Dendritic cell treated with granulocyte-macrophage colony-stimulating factor and Interleukin-4, amounts not matched to agents 40 ng/mL and 50 ng/mL, for 4 days (primary cell): ENCODE measurements at regions not wholly inside any gene's neighbourhood (a gene's known extent, or its start where the extent isn't known, plus 50 kb on each side); places are given as distances from the start of the nearest gene placed in this dataset.
A peak's percentile ranks its signal among the peaks of the same experiment; 100 is the strongest.
"Not testable (repeated sequence)": the region's sequence is repeated elsewhere in the genome, so short reads cannot be mapped to it uniquely, and the experiment has no call there.

Experiments used
- H3K27ac Mint-ChIP-seq: one replicate; pipeline ENCODE4 v1.8.0; 2022; ENCODE audit warnings: mild to moderate bottlenecking, mixed read lengths
- H3K27me3 Mint-ChIP-seq: one replicate; pipeline ENCODE4 v1.8.0; 2022; ENCODE audit warnings: mild to moderate bottlenecking, mixed read lengths
- H3K36me3 Mint-ChIP-seq: one replicate; pipeline ENCODE4 v1.8.0; 2022; ENCODE audit warnings: low read depth, mixed read lengths
- H3K4me1 Mint-ChIP-seq: one replicate; pipeline ENCODE4 v1.8.0; 2022; ENCODE audit warnings: low read depth, mixed read lengths
- H3K4me3 Mint-ChIP-seq: one replicate; pipeline ENCODE4 v1.8.0; 2022; ENCODE audit warnings: mild to moderate bottlenecking, moderate library complexity, mixed read lengths
- H3K9me3 Mint-ChIP-seq: one replicate; pipeline ENCODE4 v1.8.0; 2022; ENCODE audit warnings: mixed read lengths
- intact Hi-C: fragments of 100-400 bp; cut with micrococcal nuclease; formaldehyde crosslinking; loops from one replicate; pipeline ENCODE4 v1.15.0; 2022

DNA sequence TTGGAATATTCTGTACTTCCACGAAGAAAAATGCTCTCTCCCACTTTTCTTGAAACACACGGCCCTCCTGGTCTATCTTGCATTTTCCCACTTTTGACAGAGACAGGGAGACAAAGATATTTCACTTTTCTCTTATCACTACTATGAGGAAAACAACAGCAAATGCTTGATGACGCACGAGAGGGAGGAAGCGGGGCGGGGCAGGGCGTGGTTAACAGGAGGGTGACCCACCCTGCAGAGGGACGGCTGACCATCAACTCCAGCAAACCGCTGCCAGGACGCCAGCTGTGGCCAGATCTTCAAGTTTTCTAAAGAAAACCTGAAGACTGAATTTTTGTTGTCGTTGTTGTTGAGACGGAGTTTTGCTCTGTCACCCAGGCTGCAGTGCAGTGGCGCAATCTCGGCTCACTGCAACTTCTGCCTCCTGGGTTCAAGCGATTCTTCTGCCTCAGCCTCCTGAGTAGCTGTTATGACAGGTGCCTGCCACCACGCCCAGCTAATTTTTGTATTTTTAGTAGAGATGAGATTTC is 63.8 kb downstream of the NSUN5 start:
- H3K36me3 Mint-ChIP-seq, H3K4me1 Mint-ChIP-seq, H3K27me3 Mint-ChIP-seq, H3K9me3 Mint-ChIP-seq, H3K4me3 Mint-ChIP-seq, H3K27ac Mint-ChIP-seq, intact Hi-C loops: not testable (repeated sequence)

DNA sequence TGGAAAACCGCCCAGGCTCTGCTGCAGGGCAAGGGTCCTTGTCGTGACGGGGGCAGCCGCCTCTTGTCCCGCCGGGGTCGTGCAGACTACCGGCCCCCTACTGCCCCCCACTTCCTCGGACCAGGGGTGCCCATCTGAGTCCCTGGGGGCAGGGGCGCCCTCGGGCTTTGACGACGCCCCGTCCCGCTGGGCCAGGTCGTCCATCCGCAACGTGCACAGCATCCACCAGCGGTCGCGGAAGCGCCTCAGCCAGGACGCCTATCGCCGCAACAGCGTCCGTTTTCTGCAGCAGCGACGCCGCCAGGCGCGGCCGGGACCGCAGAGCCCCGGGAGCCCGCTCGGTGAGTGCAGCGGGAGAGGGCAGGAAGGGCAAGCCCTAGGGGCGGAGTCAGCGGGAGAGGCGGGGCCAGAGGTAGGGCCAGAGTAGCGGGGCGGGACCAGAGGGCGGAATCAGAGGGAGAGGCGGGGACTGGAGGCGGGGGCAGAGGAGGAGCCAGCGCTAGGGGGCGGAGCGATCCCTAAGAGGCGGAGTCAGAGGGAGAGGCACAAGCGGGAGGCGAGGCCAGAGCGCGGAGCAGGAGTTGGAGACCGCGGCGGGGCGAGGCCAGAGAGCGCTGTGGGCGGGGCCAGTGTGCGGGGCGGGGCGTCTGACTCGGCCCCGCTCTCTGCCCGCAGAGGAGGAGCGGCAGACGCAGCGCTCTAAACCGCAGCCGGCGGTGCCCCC is 73.5 kb downstream of the NSUN5 start:
- H3K27me3 Mint-ChIP-seq, H3K9me3 Mint-ChIP-seq, H3K27ac Mint-ChIP-seq, H3K4me3 Mint-ChIP-seq, intact Hi-C loops, H3K36me3 Mint-ChIP-seq, H3K4me1 Mint-ChIP-seq: not testable (repeated sequence)

DNA sequence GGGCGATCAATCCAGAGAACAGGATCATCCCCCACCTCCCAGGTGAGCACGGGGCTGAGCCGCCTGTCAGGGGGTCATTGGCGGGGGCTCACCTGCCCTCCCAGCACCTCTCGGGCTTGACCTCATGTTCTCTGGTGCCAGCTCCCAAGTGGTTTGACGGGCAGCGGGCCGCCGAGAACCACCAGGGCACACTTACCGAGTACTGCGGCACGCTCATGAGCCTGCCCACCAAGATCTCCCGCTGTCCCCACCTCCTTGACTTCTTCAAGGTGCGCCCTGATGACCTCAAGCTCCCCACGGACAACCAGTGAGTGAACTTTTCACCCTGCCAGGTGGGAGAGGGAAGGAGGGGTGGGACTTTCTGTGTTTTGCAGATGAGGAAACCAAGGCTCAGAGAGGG is 82.9 kb downstream of the NSUN5 start:
- intact Hi-C loops, H3K36me3 Mint-ChIP-seq: not testable (repeated sequence)

DNA sequence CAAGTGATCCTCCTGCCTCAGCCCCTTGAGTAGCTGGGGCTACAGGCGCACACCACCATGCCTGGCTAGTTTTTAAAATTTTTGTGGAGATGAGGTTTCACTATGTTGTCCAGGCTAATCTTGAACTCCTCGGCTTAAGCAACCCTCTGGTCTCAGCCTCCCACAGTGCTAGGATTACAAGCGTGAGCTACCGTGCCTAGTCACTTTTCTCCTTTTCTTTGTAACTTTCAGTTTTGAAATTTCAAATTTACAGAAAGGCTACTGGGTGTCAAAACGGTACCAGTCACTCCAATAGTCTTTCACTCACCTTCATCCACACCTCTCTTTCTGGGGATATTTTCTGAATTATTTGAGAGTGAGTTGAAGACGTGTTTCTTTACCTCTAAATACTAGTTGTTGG is 86.9 kb downstream of the NSUN5 start:
- H3K9me3 Mint-ChIP-seq, intact Hi-C loops: not testable (repeated sequence)

More for the DNA sequence above, 82.9 kb downstream of the NSUN5 start:
- H3K27ac Mint-ChIP-seq, H3K27me3 Mint-ChIP-seq, H3K4me3 Mint-ChIP-seq, H3K9me3 Mint-ChIP-seq, H3K4me1 Mint-ChIP-seq: not testable (repeated sequence)

DNA sequence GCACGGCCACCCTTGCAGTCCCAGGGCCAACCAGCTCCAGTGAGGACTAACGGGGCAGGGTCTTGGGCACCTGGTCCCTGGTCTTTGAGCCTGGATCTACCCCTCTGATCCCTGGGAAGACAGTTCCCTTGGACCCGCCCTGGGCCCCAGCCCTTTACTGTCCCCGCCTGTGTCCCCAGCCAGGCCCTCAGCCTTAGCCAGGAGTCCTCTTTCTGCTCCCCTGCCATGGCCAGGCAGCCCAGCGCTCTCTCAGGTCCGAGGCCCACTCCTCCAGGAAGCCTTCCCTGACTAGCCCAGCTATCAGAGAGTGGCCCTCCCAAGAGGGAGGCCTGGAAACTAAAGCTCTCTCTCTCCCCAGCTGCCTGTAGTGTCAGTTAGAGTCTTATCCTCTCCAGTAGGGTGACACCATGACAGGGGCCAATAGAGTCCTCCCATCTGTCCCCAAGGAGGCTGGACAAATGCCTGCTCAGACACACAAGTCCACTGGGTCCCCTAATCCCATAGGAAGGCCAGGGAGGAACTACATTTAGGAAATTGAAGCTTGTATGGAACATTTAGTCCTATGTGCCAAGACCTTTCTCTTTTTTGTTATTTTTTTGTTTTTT is 87.8 kb downstream of the NSUN5 start:
- H3K27me3 Mint-ChIP-seq, intact Hi-C loops, H3K4me1 Mint-ChIP-seq, H3K9me3 Mint-ChIP-seq, H3K36me3 Mint-ChIP-seq, H3K27ac Mint-ChIP-seq, H3K4me3 Mint-ChIP-seq: not testable (repeated sequence)

More for the DNA sequence above, 86.9 kb downstream of the NSUN5 start:
- not testable (repeated sequence) for H3K27ac Mint-ChIP-seq, H3K27me3 Mint-ChIP-seq, H3K4me3 Mint-ChIP-seq, H3K36me3 Mint-ChIP-seq, H3K4me1 Mint-ChIP-seq

DNA sequence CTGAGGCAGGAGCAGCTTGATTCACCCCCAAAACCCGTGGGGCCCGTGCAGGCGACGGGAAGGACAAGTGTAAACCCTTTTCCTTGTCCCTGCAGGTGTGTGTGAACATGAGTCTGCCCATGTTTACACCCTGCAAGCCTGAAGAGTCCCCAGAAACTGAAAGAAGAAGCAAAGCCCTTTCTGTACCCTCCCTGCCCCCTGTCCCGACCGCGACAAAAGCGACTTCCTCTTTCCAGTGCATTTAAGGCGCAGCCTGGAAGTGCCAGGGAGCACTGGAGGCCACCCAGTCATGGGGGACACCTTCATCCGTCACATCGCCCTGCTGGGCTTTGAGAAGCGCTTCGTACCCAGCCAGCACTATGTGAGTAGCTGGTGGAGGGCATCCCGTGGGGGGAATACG is 88.3 kb downstream of the NSUN5 start:
- H3K4me1 Mint-ChIP-seq, intact Hi-C loops, H3K9me3 Mint-ChIP-seq: not testable (repeated sequence)

DNA sequence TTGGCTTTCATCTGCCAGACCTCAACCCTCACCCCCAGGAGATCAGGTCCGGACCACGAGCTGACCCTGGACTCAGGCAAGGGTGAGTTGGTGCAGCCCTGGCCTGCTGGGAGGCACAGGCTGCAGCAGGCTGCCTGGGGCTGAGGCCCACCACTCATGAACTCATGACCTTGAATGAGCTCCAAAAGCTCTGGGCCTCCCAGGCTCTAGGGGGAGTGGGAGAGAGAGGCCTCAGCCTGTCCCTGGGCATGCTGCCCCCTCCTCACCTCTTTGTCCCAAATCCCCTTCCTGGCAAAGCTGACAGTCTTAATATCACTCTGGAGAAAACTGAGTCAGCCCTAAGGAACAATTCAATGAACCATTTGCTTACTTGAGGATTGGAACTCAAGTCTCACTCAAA is 89.8 kb downstream of the NSUN5 start:
- H3K4me1 Mint-ChIP-seq, H3K36me3 Mint-ChIP-seq, H3K27me3 Mint-ChIP-seq, H3K4me3 Mint-ChIP-seq, H3K9me3 Mint-ChIP-seq, H3K27ac Mint-ChIP-seq, intact Hi-C loops: not testable (repeated sequence)

More for the DNA sequence above, 88.3 kb downstream of the NSUN5 start:
- not testable (repeated sequence) for H3K36me3 Mint-ChIP-seq, H3K27me3 Mint-ChIP-seq, H3K4me3 Mint-ChIP-seq, H3K27ac Mint-ChIP-seq

DNA sequence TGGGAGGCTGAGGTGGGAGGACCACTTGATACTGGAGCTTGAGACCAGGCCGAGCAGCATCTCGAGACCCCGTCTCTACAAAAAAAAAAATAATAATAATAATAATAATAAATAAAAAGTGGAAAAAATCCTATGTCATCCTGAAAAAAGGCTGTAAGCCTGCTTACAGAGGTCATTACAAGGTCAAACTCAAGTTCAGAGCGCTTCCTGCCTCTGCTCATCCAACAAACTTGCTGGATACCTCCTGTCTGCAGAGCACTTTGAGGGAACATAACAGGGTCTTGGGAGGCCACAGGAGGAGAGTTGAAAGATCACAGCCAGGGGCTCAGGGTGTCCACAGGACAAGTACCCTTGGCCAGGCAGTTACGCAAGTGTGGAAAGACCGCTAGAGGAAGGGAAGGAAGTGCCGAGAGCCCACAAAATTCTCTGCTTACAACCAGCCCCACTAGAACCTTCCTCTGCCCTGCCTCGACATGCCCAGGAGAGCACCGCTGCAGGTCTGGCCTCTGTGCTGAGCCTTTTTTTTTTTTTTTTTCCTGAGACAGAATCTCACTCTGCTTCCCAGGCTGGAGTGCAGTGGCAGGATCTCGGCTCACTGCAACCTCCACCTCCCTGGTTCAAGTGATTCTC is 92.5 kb downstream of the NSUN5 start:
- H3K9me3 Mint-ChIP-seq, intact Hi-C loops, H3K27ac Mint-ChIP-seq, H3K4me3 Mint-ChIP-seq, H3K27me3 Mint-ChIP-seq, H3K36me3 Mint-ChIP-seq, H3K4me1 Mint-ChIP-seq: not testable (repeated sequence)

DNA sequence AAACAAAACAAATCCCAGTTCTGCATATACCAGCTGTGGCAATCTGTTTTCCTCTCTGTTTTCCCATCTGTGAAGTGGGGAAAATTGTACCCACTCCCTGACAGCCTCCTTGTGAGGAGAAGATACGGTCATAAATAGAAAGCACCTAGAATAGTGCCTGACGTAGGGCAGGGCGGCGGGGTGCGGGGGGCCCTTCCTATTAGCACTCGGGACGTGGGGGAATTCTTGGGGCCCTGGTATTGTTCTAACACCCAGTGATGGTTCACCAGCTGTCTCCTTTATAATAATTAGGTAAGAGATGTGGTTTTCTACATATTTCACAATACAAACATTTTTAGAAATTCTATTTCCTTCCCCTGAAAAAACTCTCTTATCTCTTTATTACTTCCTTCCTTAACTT is 93.4 kb downstream of the NSUN5 start:
- intact Hi-C loops, H3K4me3 Mint-ChIP-seq, H3K4me1 Mint-ChIP-seq, H3K9me3 Mint-ChIP-seq, H3K27ac Mint-ChIP-seq, H3K36me3 Mint-ChIP-seq, H3K27me3 Mint-ChIP-seq: not testable (repeated sequence)

DNA sequence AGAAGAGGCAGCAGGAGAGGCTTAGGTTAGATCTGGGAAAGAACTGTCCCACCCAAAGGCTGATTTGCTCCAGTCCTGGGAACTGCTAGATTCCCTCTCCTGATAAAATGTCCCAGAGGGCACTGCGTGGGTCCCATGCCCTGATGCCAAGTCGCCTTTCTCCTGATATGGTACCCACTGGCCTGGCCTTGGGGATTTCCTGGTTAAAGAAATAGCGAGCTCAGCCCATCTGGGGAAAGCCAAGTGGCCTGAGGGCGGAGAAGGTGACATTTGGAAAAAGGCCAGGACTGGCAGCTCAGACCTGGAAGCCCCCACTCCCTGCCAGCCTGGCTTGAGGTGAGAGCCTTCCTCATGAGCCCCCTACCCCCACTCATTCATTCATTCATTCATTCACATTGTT is 94.2 kb downstream of the NSUN5 start:
- intact Hi-C loops, H3K27me3 Mint-ChIP-seq, H3K4me1 Mint-ChIP-seq, H3K4me3 Mint-ChIP-seq, H3K9me3 Mint-ChIP-seq, H3K27ac Mint-ChIP-seq, H3K36me3 Mint-ChIP-seq: not testable (repeated sequence)

DNA sequence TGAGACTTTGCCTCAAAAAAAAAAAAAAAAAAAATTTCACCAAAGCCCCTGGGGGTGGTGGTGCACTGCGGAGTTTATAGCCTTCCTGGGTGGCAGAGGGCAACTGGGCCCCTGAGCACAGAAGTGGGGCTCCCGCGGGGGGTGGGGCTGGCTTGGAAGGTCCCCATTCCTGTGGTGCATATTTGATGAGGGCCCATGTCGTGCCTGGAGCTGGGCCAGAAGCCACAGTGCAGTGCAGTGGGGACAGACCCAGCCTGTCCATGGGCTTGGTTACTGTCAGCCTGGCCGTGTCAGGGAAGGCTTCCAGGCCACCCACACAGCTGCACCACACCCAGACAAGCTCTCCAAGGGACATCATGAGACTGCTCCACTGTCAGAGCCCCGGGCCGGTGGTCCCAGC is 95.5 kb downstream of the NSUN5 start:
- H3K4me3 Mint-ChIP-seq, H3K27me3 Mint-ChIP-seq, H3K36me3 Mint-ChIP-seq, H3K4me1 Mint-ChIP-seq, H3K9me3 Mint-ChIP-seq, intact Hi-C loops: not testable (repeated sequence)
- H3K27ac Mint-ChIP-seq, result peak overlapping the region; percentile 59

DNA sequence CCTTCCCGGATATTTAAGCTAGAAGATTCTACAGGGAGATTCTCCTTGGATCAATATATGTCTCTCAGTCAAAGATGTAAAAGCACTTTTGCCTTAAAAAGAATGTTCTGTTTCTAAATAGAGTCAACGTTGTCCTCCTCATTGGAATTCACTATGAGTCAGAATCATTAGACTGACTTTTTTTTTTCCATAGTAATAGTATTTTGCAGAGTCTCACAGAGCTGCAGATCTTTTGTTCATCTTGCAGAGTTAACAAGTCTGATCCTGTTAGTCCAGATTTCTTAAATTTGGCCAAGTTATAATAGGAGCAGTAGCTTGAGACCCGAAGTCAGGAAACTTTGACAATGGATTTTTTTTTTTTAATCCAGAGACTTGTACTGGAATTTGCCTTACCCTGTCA is 103.0 kb downstream of the NSUN5 start:
- intact Hi-C loops, H3K9me3 Mint-ChIP-seq, H3K36me3 Mint-ChIP-seq, H3K27me3 Mint-ChIP-seq, H3K4me3 Mint-ChIP-seq, H3K4me1 Mint-ChIP-seq, H3K27ac Mint-ChIP-seq: not testable (repeated sequence)

DNA sequence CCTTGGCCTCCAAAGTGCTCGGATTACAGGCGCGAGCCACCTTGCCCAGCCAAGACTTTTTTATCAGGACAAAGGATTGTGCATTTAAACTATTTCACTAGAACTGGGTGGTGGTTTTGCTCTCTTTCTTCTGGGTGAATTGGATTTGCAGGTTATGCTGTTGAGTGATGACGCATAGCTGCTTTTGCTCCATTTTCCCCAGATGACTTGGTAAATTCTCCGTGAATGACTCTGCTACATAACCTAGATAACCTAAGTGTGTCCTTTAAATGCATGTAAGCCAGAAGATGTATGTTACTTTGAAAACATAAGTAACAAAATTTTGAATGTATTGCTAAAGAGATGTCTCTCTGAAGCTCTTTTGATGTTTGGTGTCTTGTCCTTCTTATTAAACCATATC is 103.7 kb downstream of the NSUN5 start:
- H3K27ac Mint-ChIP-seq, H3K4me3 Mint-ChIP-seq, H3K9me3 Mint-ChIP-seq, H3K4me1 Mint-ChIP-seq, intact Hi-C loops, H3K36me3 Mint-ChIP-seq, H3K27me3 Mint-ChIP-seq: not testable (repeated sequence)

DNA sequence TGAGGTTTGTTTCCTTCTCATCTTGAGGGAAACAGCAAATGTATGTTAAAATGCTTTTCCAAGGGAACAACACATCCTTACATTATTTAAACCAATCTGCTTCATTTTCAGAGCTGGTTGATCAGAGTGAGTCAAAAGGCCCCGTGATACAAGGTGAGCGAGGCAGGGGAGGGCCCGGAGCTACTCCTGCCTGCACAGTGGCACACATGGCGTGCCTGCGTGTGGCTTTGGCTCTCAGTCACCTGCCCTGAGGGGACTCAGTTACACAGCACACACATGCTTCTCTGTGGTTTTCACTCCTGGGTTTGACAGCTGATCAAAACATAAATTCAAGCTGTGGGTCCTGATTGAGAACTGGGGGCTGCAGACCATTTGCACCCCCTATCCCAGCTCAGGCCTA is 105.3 kb downstream of the NSUN5 start:
- H3K4me3 Mint-ChIP-seq, H3K27me3 Mint-ChIP-seq, H3K9me3 Mint-ChIP-seq, intact Hi-C loops, H3K27ac Mint-ChIP-seq, H3K36me3 Mint-ChIP-seq, H3K4me1 Mint-ChIP-seq: not testable (repeated sequence)

DNA sequence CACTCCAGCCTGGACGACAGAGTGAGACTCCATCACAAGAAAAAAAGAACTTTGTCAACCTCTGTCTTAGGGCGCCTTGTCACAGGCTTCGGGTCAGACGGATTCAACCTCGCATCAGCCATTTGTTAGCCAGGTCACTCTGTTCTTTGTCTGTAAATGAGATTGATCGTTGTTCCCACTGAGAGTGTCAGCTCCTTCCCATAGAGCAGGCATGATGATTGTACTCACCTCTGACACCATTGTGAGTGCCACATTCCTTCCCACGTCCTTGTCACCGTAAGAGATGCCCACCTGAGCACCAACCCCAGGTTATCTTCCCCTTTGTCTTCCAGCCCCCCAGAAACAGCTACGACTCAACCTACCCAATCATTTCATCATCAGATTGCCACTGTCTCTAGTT is 107.4 kb downstream of the NSUN5 start:
- H3K27me3 Mint-ChIP-seq, intact Hi-C loops, H3K36me3 Mint-ChIP-seq, H3K9me3 Mint-ChIP-seq, H3K4me3 Mint-ChIP-seq, H3K4me1 Mint-ChIP-seq, H3K27ac Mint-ChIP-seq: not testable (repeated sequence)
